GM19043 (cell line): ENCODE measurements at regions not wholly inside any gene's neighbourhood (a gene's known extent, or its start where the extent isn't known, plus 50 kb on each side); places are given as distances from the start of the nearest gene placed in this dataset.
A peak's percentile ranks its signal among the peaks of the same experiment; 100 is the strongest.
"Not testable (repeated sequence)": the region's sequence is repeated elsewhere in the genome, so short reads cannot be mapped to it uniquely, and the experiment has no call there.

ENCODE experiments used
- ATAC-seq: cut with Tn5 transposase; IDR thresholded peaks from one replicate; pipeline ENCODE4 v1.9.1; 2021; ENCODE audit warnings: low read depth; ENCODE audit not compliant: unreplicated experiment

- ATAC-seq, result not testable (repeated sequence)
These were observed 341.9 kb downstream of the BCL2L11 start for GRCh38 chr2:111462572-111462971.

- not testable (repeated sequence) for ATAC-seq
These were observed 342.6 kb downstream of the BCL2L11 start for GRCh38 chr2:111463238-111463848.

- peak; percentile 89 for ATAC-seq
These were observed 343.2 kb downstream of the BCL2L11 start for GRCh38 chr2:111463956-111464355.

GRCh38 chr2:111464367-111464766 is 343.7 kb downstream of the BCL2L11 start:
- ATAC-seq, result not testable (repeated sequence)

- not testable (repeated sequence) for ATAC-seq
These were observed 344.8 kb downstream of the BCL2L11 start for GRCh38 chr2:111465521-111465920.

GRCh38 chr2:111466744-111467143 is 346.0 kb downstream of the BCL2L11 start:
- not testable (repeated sequence) for ATAC-seq

GRCh38 chr2:111470924-111471323 is 350.2 kb downstream of the BCL2L11 start:
- ATAC-seq, result not testable (repeated sequence)

GRCh38 chr2:111471791-111472530 is 351.2 kb downstream of the BCL2L11 start:
- ATAC-seq, result not testable (repeated sequence)

GRCh38 chr2:111472844-111473403 is 352.2 kb downstream of the BCL2L11 start:
- ATAC-seq, result not testable (repeated sequence)

GRCh38 chr2:111473522-111473921 is 352.8 kb downstream of the BCL2L11 start:
- not testable (repeated sequence) for ATAC-seq

GRCh38 chr2:111474198-111474705 is 353.5 kb downstream of the BCL2L11 start:
- not testable (repeated sequence) for ATAC-seq

- not testable (repeated sequence) for ATAC-seq
These were observed 357.6 kb downstream of the BCL2L11 start for GRCh38 chr2:111478335-111478734.

- not testable (repeated sequence) for ATAC-seq
These were observed 358.2 kb downstream of the BCL2L11 start for GRCh38 chr2:111478871-111479318.

- ATAC-seq, result not testable (repeated sequence)
These were observed 359.4 kb downstream of the BCL2L11 start for GRCh38 chr2:111480016-111480625.

GRCh38 chr2:111480633-111481032 is 359.9 kb downstream of the BCL2L11 start:
- not testable (repeated sequence) for ATAC-seq

GRCh38 chr2:111481219-111481618 is 360.5 kb downstream of the BCL2L11 start:
- ATAC-seq, result not testable (repeated sequence)

GRCh38 chr2:111482987-111483679 is 362.4 kb downstream of the BCL2L11 start:
- peak; percentile 84 for ATAC-seq

- not testable (repeated sequence) for ATAC-seq
These were observed 363.4 kb downstream of the BCL2L11 start for GRCh38 chr2:111484097-111484496.

- not testable (repeated sequence) for ATAC-seq
These were observed 365.2 kb downstream of the BCL2L11 start for GRCh38 chr2:111485895-111486294.

GRCh38 chr2:111488451-111488850 is 367.7 kb downstream of the BCL2L11 start:
- not testable (repeated sequence) for ATAC-seq
